GM21786 (cell line): ENCODE measurements at regions not wholly inside any gene's neighbourhood (a gene's known extent, or its start where the extent isn't known, plus 50 kb on each side); places are given as distances from the start of the nearest gene placed in this dataset.
"Not testable (repeated sequence)": the region's sequence is repeated elsewhere in the genome, so short reads cannot be mapped to it uniquely, and the experiment has no call there.

Experiments
- ATAC-seq: cut with Tn5 transposase; IDR thresholded peaks from one replicate; pipeline ENCODE4 v1.9.1; 2021; ENCODE audit not compliant: unreplicated experiment

DNA sequence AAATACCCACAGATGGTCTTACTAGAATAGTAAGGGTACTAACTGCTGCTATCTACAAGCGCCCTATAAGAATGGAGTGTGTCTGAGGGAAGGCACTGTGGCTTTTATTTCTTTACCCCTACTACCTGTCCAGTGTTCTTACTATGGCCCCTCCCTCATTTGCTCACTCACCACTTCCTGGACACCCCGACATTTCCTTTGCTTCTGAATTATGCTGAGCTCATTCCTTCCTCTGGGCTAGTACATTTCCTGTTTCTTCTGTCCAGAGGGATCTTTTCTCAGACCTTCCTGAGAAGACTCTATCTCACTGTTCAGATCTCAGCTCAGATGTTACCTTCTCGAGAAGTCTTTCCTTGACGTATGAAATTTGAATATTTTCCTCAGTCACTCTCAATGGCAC lies 192.1 kb upstream of the DAB1 start:
- ATAC-seq = no peak

DNA sequence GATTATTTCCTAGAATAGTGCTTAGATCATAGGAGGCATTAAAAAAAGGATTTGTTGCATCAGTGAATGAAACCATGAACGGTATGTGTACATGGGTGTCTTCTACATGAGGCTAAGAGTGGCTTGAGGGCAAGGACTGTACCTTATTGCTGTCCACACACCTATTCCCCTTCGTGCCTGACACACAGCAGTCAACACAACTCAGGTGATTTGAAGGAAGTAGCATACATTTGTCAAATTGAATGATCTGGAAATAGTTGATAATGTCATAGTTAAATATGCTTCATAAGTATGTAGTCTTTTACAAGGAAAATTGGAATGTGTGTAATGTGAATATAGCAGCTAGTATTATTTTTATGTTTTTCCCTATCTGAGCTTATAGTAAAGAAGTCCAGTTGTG lies 189.0 kb upstream of the DAB1 start:
- no peak for ATAC-seq

DNA sequence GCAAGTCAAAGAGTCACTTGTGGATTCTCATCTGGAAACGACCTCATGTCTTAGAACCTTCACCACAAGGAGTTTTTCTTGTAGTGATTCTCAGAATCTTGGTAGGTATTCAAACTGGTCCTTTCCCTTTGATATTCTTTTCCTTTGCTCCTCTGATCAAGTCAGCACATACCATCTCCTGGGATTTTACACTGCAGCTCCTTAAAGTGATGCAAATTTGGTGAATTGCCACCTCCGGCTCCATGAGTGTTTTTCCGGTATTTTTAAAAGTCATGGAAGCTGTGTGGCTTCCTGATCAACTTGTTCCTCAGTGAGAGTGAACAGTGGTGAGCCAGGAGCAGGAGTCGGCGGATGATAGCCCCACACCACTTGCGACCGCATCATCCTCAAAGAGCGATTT lies 182.1 kb upstream of the DAB1 start:
- ATAC-seq = no peak

DNA sequence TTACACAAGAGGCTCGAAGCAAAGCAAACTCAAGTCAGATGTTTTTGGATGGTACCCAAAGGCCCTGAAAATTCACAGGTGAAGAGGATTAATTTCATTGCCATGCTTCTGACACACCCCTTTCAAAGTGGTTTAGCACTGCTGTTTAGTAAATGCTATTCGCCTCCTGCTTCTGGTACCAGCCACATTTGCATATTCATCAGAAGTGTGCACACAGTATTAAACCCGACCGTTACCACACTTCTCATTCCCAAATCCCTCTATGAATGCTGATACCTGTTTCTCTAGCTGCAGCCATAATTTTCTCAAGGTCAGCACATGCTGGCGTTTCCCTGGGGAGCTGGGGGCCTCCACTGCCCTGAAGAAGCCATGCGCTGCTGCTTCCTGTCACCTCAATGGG lies 179.8 kb upstream of the DAB1 start:
- ATAC-seq = no peak

DNA sequence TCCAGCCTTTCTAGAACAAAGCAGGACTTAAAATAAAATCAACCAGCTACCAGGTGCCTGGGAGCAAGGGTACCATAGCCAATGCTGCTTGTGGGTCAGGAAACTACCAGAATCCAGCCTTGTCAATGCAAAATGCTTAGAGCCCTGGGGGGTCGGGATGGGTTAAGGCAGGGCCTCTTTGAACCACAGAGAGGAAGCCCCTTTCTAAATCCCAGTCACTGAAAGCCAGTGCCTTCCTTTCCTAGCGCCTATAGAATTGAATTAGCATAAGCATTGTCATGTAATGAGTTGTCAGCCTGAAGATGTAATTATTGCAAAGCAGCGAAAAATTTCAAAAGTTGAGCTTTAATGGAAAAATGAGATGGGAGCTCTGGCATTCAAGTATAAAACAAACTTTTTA lies 176.6 kb upstream of the DAB1 start:
- no peak for ATAC-seq

DNA sequence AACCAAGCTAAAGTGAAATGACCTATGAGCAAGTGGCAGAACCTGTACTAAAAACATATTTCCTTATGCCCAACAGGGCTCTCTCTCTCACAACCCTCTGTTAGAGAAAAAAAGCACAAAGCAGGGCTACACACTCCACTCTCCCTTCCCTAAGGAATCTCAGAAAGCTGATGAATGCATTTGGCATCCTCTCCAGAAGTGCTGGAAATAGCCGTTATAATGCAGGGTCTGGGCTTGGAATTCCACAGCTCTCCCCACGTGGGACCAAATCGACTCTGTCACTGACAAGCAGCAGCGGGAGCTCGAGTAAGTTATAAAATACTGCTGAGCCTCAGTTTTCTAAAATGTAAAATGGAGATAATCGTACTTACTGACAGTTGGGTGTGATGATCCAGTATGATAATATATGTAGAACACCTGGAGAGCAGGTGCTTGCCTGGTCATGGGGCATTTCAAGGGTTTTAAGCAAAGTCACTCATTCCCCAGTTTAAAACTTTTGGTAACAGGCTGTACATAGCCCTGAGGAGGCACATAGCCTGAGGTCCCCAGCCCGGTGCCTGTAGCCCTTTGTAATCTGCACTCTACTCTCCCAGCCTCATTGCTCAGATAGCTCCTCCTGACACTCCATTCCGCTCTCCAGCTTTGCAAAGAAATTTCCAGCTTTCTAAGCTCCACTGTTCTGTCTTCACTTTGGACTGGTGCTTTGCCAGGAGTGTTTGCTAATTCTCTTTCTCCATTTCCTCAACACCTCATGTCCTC lies 175.6 kb upstream of the DAB1 start:
- ATAC-seq = no peak

DNA sequence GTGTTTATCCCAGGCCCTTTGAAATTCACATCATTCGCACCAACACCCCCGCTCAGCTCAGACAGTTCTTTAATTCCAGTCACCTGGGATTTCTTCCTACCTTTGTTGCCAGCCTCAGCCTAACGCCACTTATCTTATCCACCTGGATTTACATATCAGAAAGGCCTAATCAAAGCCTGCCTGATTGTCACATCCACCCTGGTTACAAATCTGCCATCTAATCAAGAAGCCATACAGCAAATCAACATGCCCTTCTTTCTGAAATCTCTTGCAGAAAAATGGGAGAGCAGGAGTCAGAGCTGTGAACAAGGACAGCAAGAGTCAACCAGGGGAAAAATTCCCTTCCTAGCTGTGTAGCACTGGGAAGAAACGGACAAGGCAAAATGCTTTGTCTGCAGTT lies 173.2 kb upstream of the DAB1 start:
- ATAC-seq = no peak

DNA sequence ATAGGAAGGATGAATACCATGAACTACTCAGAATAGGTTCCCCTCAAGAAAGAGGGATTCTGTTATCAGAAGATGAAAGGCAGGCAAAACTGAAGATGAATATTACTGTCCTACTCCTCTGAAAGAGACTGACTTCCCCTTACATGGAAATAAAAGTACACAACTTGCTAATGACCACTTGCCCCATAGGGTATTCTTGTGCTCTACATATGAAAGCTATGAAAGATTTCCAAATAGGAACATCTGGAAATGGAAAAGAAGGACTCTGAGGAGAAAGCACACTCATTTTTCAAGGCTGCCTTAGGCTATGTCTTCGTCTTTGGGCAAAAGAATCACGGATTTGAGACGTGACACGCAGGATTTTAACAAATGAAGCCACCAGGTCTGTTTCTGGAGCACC lies 170.1 kb upstream of the DAB1 start:
- no peak for ATAC-seq

DNA sequence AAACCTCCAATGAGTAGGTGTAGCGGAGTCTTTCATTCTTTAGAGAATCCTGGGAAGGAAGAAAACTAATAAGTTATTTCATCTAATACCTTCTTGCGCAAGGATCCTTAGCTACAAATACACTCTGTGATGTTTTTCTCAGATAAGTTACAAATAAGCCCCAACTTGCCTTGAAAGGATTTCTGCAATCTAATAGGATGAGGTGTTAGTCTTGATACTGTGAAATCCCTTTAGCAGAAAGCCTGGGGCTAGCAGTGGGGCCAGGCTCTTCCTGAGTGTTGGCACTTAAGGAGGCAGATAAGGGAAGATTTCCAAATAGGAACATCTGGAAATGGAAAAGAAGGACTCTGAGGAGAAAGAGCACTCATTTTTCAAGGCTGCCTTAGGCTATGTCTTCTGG lies 168.0 kb upstream of the DAB1 start:
- ATAC-seq = no peak

DNA sequence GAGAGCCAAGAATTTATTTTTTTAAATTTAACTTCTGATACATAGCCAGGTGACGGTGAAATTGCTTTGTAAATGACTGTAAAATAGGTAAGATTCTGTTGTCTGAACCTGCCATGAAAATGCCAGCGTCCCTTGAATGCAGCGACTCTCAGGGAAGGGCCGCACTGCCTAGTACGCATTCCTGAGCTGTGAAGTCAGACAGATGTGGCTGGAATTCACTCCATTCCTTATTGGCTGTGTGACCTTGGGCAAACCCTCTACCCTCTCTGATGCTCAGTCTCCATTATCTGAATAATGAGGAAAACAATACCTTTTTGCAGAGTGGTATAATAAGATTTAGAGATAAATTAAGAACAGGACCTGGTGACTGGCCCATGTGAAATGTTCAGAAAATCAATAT lies 167.1 kb upstream of the DAB1 start:
- no peak for ATAC-seq

DNA sequence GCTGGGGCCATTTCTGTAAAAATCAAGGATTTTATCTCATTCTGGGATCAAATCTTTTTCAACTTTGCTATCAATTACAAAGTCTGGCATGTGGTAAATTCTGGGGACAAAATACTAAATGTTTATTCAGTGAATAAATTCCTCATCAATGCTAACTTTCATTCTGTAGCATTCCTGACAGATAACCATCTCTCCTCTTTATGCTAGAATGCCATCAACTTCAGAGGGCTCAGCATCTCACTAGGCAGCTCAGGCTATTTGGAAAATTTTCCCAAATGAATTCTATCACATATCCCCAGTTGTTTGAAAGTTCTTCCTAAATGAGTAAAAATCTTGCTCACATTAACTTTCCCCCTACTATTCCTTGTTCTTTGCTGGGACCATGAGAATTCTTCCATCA lies 163.0 kb upstream of the DAB1 start:
- no peak for ATAC-seq

DNA sequence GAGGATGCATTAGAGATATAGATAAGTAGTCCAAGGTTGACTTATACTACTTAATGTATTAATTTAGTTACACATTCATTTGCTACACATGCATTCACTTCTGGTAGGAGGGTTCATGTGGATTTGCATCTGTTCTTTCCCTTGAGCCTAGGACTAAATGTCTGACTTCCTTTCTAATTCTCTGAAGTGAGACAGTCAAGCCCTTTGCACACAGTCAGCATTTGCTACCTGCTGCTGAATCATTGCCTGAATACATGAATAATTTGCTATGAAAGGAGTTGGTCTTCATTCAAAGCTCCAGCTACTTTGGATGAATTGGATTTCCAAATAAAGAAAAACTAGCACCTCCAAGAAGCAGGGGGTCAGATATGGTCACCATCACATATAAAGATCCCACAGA lies 154.8 kb upstream of the DAB1 start:
- no peak for ATAC-seq

DNA sequence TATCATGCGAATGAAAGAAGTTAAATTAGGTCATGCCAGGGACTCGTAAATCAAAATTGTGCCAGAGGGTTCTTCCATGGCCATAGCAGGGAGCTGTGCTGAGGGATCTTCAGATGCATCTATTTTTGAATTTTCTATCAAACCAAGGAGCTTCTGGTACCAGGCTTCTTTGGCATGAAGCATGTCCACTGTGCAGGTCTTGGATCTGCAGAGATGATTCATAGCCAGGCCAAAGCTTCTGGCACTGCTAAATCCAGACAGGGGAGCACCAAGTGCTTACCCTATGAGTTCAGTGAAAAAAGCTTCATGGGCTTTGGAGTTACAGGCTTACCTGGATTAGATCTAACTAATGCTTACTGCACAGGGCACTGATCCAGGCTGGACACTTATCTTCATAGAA lies 154.2 kb upstream of the DAB1 start:
- ATAC-seq = no peak

DNA sequence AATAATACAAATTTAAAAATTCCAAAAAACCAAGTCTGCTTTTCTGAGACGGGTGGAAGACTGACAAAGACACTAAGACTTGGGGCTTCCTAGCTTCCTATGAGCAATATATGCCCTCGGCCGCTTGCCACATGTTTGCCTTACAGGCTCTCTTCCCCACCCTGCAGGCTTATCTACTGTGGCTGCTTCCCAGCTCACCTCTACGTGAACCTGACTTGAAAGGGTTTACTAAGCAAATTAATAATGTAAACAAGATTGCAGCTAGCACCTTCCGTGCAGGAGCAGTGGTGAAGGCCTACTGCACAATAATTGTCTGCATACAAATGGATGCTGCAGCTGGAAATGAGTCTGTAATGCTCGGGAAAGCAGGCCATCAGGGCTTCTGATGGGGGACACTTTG lies 152.9 kb upstream of the DAB1 start:
- no peak for ATAC-seq

DNA sequence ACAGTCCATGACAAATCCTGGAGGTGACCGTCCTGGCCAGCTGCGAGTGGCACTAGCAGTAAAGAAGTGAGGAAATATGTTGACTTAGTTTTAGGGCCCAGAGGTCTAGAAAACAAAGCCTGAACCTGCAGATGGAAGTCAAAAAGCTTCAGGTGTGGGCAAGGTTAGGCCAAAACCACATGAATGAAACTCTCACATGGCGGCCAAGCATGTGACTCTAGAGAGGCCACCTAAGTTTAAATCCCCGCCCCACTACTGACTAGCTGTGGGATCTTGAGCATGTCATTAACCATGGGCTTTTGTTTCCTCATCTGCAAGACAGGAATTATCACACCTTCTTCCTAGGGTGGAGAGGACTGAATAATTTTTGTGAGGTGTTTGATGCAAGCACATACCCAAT lies 148.2 kb upstream of the DAB1 start:
- no peak for ATAC-seq

DNA sequence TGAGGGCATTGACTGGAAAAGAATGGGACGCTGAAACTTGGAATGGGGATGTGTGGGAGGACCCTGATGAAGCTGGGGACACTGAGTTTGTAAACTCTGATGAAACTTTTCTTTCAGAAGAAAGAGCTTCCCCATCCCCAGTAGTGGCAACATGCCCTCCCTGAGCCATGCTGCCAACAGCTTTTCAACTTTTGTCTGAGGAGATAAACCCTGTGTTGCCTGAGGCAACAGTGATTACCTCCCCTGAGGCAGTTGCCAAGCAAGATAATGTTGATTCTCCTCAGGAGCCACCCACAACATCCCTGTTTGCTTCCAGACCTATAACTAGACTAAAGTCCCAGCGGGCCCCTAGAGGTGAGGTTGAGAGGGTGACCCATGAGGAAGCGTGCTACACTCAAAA lies 134.2 kb upstream of the DAB1 start:
- not testable (repeated sequence) for ATAC-seq

DNA sequence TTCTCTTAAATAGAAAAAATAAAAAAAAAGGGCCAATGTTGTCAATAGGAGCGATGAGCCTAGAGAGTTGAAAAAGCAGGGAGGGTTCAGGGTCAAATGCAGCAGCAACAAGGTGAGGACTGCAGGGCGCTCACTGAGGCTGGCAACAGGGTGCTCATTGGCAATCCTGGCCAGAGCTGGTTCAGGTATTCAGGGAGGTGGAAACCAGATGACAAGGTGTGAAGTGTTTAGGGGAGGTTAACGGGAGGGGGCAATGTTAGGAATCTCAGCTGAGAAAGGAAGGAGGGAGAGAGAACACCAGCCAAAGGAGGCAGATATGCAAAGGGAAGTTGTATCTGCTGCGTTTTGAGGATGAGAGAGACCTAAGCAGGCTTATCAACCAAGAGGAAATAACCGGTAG lies 129.8 kb upstream of the DAB1 start:
- no peak for ATAC-seq

DNA sequence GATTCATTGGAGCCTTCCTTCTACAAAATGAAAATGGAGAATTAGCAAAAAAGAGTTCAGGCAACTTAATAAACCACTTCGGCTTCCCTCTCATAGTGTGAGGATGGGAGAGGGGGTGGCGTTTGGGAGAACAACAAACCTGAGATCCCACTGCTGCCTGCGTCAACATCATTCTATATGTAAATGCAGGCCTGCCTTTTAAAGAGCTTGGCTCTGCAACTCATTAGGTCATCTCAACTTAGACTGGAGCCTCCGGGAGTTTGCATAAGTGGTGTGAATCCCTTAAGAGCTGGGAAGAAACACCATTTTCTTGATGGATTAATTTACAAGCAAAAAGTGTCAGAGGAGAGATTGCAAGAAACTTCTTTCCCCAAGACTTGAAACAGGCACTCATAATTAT lies 127.6 kb upstream of the DAB1 start:
- ATAC-seq = no peak

DNA sequence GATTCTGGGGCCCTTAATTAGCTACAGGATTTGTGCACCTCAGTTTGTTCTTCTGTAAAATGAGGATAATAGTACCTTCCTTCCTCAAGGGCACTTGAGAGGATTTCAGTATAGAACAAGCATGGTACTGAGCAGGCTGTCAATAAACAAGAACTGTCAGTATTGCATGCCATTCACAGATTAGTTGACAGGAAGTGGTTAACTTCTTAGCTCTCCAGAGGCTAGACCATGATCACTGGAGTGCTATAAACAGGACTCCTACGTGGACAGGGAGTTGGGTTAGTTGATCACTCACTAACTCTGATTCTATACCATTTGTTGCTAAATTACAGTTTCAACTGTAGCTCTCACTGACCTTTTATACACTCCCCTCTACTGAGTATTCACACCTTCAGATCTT lies 126.2 kb upstream of the DAB1 start:
- no peak for ATAC-seq

DNA sequence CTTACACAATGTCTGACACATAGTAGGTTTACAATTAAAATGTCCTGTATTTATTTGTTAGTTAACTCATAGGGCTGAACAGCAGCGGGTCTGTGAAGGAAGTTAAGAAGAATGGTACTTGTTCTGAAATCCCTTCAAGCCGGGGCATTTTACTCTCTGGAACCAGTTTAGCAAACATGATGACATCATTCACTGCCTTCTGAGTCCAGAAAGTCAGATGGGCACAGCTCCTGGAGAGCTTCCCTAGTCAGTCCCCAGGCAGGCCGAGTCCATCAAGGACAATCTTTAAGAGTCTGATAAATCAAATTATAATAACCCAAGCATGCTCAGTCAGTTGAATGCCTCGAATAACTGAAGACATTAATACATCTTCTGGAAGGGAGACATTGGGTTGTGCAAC lies 125.4 kb upstream of the DAB1 start:
- ATAC-seq = no peak

DNA sequence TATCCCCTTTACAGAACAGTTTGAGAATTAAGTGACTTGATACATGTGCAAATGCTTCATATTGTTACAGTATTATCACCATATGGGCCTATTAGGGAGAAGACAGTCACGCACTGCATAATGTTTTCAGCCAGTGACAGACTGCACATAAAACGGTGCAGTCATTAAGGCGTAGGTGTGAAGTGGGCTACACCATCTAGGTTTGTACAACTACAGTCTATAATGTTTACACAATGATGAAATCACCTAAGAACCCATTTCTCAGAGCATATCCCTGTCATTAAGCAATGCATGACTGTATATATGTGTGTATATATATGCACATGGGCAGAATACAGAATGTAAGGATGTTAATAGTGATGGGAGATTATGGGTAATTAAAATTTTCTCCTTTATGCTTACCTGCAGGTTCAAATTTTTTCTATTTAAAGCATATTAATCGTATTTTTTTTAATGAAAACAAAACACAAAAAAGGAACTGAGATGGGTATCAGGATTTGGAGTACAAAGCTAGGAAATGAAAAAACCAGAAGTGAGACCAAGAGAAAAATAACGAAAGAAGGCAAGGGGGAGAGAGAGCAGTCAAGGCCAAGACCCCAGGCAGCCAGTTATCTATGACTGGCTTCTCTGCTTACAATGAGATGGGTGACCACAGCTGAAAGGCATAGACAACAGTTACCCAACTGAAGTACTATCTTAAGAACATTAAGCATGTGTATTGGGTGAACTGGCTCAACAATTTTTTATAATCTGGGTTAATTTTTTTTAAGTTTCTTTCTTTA lies 122.9 kb upstream of the DAB1 start:
- ATAC-seq = no peak

DNA sequence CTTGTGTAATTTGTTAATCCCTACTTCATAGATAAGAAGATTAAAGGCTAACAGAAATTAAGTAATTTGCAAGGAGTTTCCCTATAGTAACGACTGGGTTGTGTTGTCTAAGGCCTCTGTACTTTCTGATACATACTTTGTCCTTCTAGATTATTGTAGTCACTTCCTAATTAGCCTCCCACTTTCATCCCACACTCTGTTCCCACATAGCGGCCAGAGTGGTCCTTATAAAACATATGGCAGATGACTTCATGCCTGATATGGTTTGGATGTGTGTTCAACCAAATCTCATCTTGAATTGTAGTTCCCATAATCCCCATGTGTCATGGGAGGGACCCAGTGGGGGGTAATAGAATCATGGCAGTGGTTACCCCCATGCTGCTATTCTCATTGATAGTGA lies 120.5 kb upstream of the DAB1 start:
- ATAC-seq = no peak
